Neural cell (in vitro differentiated cells): ENCODE measurements at regions not wholly inside any gene's neighbourhood (a gene's known extent, or its start where the extent isn't known, plus 50 kb on each side); places are given as distances from the start of the nearest gene placed in this dataset.

Source experiments
- EP300 ChIP-seq: fragments of 450-650 bp; conservative IDR thresholded peaks from 2 replicates; pipeline ENCODE4 v1.6.1; 2014; ENCODE audit warnings: antibody characterized with exemption, mild to moderate bottlenecking, moderate library complexity; ENCODE audit not compliant: poor library complexity, severe bottlenecking
- EZH2 ChIP-seq: fragments of 200-600, 300-800 bp; shearing (Covaris generic), sonication (generic); IDR thresholded peaks from 2 replicates; pipeline ENCODE4 v1.6.1; 2014; ENCODE audit warnings: antibody characterized with exemption, low read length, borderline replicate concordance, mild to moderate bottlenecking; ENCODE audit not compliant: insufficient read depth, poor library complexity, severe bottlenecking
- POLR2AphosphoS5 ChIP-seq: IDR thresholded peaks from 2 replicates; pipeline ENCODE4 v1.6.1; 2012
- TF ChIP-seq, protein P1 (sequence below): fragments of 450-650 bp; IDR thresholded peaks from 2 replicates; pipeline ENCODE4 v1.5.1; 2014; ENCODE audit warnings: antibody characterized with exemption, mild to moderate bottlenecking, moderate library complexity; ENCODE audit not compliant: poor library complexity, severe bottlenecking
- TF ChIP-seq, protein P2 (sequence below): IDR thresholded peaks from 2 replicates; pipeline ENCODE4 v1.6.1; 2012; ENCODE audit warnings: borderline replicate concordance

DNA sequence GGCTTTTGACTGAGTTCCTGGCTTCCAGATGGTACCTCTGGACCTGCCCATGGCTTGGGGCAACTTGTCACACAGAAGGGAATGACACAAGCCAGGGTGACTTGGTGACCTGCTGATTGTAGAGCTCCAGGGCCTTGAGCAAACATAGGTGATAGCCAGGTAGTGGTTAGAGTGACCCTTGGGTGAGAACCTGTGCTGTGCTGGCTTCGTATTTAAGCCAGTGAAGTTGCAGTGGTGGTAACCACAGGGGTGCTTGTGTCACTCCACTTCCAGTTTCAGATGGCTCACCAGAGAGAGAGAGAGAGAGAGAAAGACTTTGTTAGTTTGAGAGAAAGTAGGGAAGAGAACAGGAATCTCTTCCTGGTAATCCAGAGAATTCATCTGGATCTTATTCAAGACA lies 471.6 kb downstream of the ZIC3 start:
- TF ChIP-seq, protein P1, sequence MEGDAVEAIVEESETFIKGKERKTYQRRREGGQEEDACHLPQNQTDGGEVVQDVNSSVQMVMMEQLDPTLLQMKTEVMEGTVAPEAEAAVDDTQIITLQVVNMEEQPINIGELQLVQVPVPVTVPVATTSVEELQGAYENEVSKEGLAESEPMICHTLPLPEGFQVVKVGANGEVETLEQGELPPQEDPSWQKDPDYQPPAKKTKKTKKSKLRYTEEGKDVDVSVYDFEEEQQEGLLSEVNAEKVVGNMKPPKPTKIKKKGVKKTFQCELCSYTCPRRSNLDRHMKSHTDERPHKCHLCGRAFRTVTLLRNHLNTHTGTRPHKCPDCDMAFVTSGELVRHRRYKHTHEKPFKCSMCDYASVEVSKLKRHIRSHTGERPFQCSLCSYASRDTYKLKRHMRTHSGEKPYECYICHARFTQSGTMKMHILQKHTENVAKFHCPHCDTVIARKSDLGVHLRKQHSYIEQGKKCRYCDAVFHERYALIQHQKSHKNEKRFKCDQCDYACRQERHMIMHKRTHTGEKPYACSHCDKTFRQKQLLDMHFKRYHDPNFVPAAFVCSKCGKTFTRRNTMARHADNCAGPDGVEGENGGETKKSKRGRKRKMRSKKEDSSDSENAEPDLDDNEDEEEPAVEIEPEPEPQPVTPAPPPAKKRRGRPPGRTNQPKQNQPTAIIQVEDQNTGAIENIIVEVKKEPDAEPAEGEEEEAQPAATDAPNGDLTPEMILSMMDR: no peak
- no peak for TF ChIP-seq EP300
- TF ChIP-seq EZH2: no peak
- TF ChIP-seq, protein P2, sequence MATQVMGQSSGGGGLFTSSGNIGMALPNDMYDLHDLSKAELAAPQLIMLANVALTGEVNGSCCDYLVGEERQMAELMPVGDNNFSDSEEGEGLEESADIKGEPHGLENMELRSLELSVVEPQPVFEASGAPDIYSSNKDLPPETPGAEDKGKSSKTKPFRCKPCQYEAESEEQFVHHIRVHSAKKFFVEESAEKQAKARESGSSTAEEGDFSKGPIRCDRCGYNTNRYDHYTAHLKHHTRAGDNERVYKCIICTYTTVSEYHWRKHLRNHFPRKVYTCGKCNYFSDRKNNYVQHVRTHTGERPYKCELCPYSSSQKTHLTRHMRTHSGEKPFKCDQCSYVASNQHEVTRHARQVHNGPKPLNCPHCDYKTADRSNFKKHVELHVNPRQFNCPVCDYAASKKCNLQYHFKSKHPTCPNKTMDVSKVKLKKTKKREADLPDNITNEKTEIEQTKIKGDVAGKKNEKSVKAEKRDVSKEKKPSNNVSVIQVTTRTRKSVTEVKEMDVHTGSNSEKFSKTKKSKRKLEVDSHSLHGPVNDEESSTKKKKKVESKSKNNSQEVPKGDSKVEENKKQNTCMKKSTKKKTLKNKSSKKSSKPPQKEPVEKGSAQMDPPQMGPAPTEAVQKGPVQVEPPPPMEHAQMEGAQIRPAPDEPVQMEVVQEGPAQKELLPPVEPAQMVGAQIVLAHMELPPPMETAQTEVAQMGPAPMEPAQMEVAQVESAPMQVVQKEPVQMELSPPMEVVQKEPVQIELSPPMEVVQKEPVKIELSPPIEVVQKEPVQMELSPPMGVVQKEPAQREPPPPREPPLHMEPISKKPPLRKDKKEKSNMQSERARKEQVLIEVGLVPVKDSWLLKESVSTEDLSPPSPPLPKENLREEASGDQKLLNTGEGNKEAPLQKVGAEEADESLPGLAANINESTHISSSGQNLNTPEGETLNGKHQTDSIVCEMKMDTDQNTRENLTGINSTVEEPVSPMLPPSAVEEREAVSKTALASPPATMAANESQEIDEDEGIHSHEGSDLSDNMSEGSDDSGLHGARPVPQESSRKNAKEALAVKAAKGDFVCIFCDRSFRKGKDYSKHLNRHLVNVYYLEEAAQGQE: no peak
- TF ChIP-seq POLR2AphosphoS5: no peak
